ENCODE measurements at regions not wholly inside any gene's neighbourhood (a gene's known extent, or its start where the extent isn't known, plus 50 kb on each side); places are given as distances from the start of the nearest gene placed in this dataset.

- 65% methylated on average over 1 of the region's 1 CpG for WGBS (ENCODE audit: low lambda C conversion rate, missing lambda C conversion rate)
- Histone ChIP-seq H3K4me3 (no peak overlapping the region), H3K27me3 (no peaks in the 10 kb centered on the region), H3K27ac (no peak overlapping the region), H3K9me3 (ENCODE audit: low read depth) (no peaks in the 10 kb centered on the region), H3K9me2 (replicated peaks; ENCODE audit: insufficient read depth) (no peaks in the 10 kb centered on the region), H3K79me2 (no peaks in the 10 kb centered on the region), H3K4me2 (no peak overlapping the region), H3K4me1 (ENCODE audit: insufficient read depth) (no peaks in the 10 kb centered on the region), H2AFZ (no peak overlapping the region), H3K36me3 (replicated peaks; ENCODE audit: insufficient read depth, low read depth) (no peaks in the 10 kb centered on the region), H4K20me1 (ENCODE audit: insufficient read depth, poor library complexity, severe bottlenecking) (no peaks in the 10 kb centered on the region)
- no peak for DNase-seq (ENCODE audit: low spot score)
- TF ChIP-seq CTCF (IDR thresholded peaks at IDR 0.05; ENCODE audit: poor library complexity), result no peak
- no peak for TF ChIP-seq EZH2phosphoT487 (IDR thresholded peaks at IDR 0.05; ENCODE audit: low read depth, severe bottlenecking, unreplicated experiment)
- TF ChIP-seq EZH2 (IDR thresholded peaks at IDR 0.05; ENCODE audit: borderline replicate concordance), result no peak
Measured at GRCh38 chr9:90322296-90322695, 320.3 kb downstream of the DIRAS2 start.

- Histone ChIP-seq H3K4me1 (ENCODE audit: insufficient read depth) (no peaks in the 10 kb centered on the region), H3K4me3 (no peak overlapping the region), H3K36me3 (replicated peaks; ENCODE audit: insufficient read depth, low read depth) (no peaks in the 10 kb centered on the region), H3K79me2 (no peaks in the 10 kb centered on the region), H3K9me2 (replicated peaks; ENCODE audit: insufficient read depth) (no peaks in the 10 kb centered on the region), H2AFZ (no peak overlapping the region), H3K4me2 (no peak overlapping the region), H3K9me3 (ENCODE audit: low read depth) (no peaks in the 10 kb centered on the region), H3K27ac (no peak overlapping the region), H3K27me3 (no peaks in the 10 kb centered on the region), H4K20me1 (ENCODE audit: insufficient read depth, poor library complexity, severe bottlenecking) (no peaks in the 10 kb centered on the region)
- 79% methylated on average over 6 of the region's 6 CpGs for WGBS (ENCODE audit: low lambda C conversion rate, missing lambda C conversion rate)
- no peak for DNase-seq (ENCODE audit: low spot score)
- TF ChIP-seq EZH2phosphoT487 (IDR thresholded peaks at IDR 0.05; ENCODE audit: low read depth, severe bottlenecking, unreplicated experiment) (no peak), CTCF (IDR thresholded peaks at IDR 0.05; ENCODE audit: poor library complexity) (no peak), EZH2 (IDR thresholded peaks at IDR 0.05; ENCODE audit: borderline replicate concordance) (no peak)
Measured at GRCh38 chr9:90325913-90326653, 316.5 kb downstream of the DIRAS2 start.

GRCh38 chr9:90330231-90330630, 312.4 kb downstream of the DIRAS2 start:
- Histone ChIP-seq H3K4me3 (no peak overlapping the region), H3K27me3 (no peaks in the 10 kb centered on the region), H3K9me2 (replicated peaks; ENCODE audit: insufficient read depth) (no peaks in the 10 kb centered on the region), H3K36me3 (replicated peaks; ENCODE audit: insufficient read depth, low read depth) (no peaks in the 10 kb centered on the region), H3K4me1 (ENCODE audit: insufficient read depth) (peaks cover 31% of the 10 kb centered on the region), H2AFZ (no peak overlapping the region), H3K9me3 (ENCODE audit: low read depth) (no peaks in the 10 kb centered on the region), H4K20me1 (ENCODE audit: insufficient read depth, poor library complexity, severe bottlenecking) (no peaks in the 10 kb centered on the region), H3K27ac (no peak overlapping the region), H3K4me2 (no peak overlapping the region), H3K79me2 (no peaks in the 10 kb centered on the region)
- DNase-seq (ENCODE audit: low spot score), result no peak
- 50% methylated on average over 3 of the region's 3 CpGs for WGBS (ENCODE audit: low lambda C conversion rate, missing lambda C conversion rate)
- no peak for TF ChIP-seq EZH2phosphoT487 (IDR thresholded peaks at IDR 0.05; ENCODE audit: low read depth, severe bottlenecking, unreplicated experiment)
- TF ChIP-seq CTCF (IDR thresholded peaks at IDR 0.05; ENCODE audit: poor library complexity), result no peak
- TF ChIP-seq EZH2 (IDR thresholded peaks at IDR 0.05; ENCODE audit: borderline replicate concordance), result no peak

Data from hepatocyte (in vitro differentiated cells).